ENCODE measurements at regions not wholly inside any gene's neighbourhood (a gene's known extent, or its start where the extent isn't known, plus 50 kb on each side); places are given as distances from the start of the nearest gene placed in this dataset.

- Histone ChIP-seq H3K4me1 (peaks cover 0 to 14% (median 0%) of the 10 kb centered on the region in 4 donors), H3K27me3 (no peaks in the 10 kb centered on the region), H3K4me3 (no peak overlapping the region), H3K36me3 (no peaks in the 10 kb centered on the region), H3K27ac (peak overlapping the region in 1 of 5 donors; percentile 36), H3K9me3 (no peaks in the 10 kb centered on the region)
- DNase-seq = no peak
- intact Hi-C loops (cut with DNase I; ENCODE audit: low total_unique reads) = no loop called here
- WGBS, 5 donors = 64 to 79% (median 74%) methylated on average over 2 of the region's 2 CpGs
- TF ChIP-seq EP300 (IDR thresholded peaks at IDR 0.05) (no peak), POLR2AphosphoS5 (IDR thresholded peaks at IDR 0.05) (peak in 1 of 3 donors; percentile 31)
Measured at GRCh38 chr22:26992556-26992955, 335.2 kb downstream of the MIAT start.

DNA sequence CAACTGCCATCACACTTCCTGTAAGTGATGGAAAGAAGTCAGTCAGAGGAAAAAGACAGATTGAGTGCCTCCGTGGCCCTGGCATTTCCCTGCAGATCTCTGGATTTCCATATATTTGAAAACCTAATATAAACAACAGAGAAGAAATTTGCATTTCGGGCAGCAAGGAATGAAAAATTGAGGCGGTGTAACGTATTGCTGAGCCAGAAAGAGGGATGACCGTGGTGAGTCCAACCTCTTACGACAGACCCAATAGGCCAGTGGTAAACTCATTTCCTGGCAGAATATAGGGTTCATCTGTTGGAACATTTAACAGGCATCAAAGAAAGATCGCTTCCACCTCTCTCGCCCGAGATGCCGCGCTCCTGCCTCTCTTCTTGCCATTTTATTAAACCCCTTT is 336.5 kb downstream of the MIAT start:
- Histone ChIP-seq H3K4me1 (peaks cover 0 to 14% (median 0%) of the 10 kb centered on the region in 4 donors), H3K4me3 (no peak overlapping the region), H3K27me3 (no peaks in the 10 kb centered on the region), H3K9me3 (no peaks in the 10 kb centered on the region), H3K27ac (no peak overlapping the region), H3K36me3 (no peaks in the 10 kb centered on the region)
- no peak for TF ChIP-seq POLR2AphosphoS5 (IDR thresholded peaks at IDR 0.05)
- TF ChIP-seq, protein P1, sequence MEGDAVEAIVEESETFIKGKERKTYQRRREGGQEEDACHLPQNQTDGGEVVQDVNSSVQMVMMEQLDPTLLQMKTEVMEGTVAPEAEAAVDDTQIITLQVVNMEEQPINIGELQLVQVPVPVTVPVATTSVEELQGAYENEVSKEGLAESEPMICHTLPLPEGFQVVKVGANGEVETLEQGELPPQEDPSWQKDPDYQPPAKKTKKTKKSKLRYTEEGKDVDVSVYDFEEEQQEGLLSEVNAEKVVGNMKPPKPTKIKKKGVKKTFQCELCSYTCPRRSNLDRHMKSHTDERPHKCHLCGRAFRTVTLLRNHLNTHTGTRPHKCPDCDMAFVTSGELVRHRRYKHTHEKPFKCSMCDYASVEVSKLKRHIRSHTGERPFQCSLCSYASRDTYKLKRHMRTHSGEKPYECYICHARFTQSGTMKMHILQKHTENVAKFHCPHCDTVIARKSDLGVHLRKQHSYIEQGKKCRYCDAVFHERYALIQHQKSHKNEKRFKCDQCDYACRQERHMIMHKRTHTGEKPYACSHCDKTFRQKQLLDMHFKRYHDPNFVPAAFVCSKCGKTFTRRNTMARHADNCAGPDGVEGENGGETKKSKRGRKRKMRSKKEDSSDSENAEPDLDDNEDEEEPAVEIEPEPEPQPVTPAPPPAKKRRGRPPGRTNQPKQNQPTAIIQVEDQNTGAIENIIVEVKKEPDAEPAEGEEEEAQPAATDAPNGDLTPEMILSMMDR (IDR thresholded peaks at IDR 0.05) = no peak
- TF ChIP-seq EP300 (IDR thresholded peaks at IDR 0.05) = no peak
- TF ChIP-seq POLR2A (IDR thresholded peaks at IDR 0.05) = no peak
- intact Hi-C loops (cut with DNase I; ENCODE audit: low total_unique reads) = no loop called here
- no peak for DNase-seq
- WGBS, 5 donors = 82 to 89% (median 85%) methylated on average over 11 of the region's 11 CpGs

DNA sequence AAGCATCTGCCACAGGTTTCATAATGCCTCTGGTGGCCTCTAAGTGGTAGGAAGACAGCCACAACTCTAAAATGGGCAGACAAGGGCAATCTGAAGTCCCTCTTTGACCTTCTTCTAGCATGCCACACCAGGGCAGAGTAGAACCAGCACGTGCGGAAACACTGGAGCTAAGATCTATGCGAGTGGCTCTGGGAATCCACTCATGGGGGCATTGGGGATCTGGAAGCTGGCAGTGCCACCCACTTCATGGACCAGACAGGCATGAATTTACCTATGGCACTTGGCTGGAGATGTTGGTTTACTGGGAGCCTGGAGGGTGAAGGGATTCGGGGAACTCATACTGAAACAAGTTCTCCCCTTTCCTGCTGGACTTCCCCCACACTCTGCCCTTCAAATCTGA is 337.4 kb downstream of the MIAT start:
- TF ChIP-seq POLR2AphosphoS5 (IDR thresholded peaks at IDR 0.05) (no peak), EP300 (IDR thresholded peaks at IDR 0.05) (no peak), POLR2A (IDR thresholded peaks at IDR 0.05) (no peak)
- no peak for DNase-seq
- 66 to 91% (median 86%) methylated on average over 4 of the region's 4 CpGs for WGBS, 5 donors
- Histone ChIP-seq H3K36me3 (no peaks in the 10 kb centered on the region), H3K4me1 (peaks cover 0 to 14% (median 0%) of the 10 kb centered on the region in 4 donors), H3K4me3 (no peak overlapping the region), H3K27me3 (no peaks in the 10 kb centered on the region), H3K9me3 (no peaks in the 10 kb centered on the region), H3K27ac (no peak overlapping the region)
- intact Hi-C loops (cut with DNase I; ENCODE audit: low total_unique reads) = no loop called here

- no peak for TF ChIP-seq EP300 (IDR thresholded peaks at IDR 0.05)
- TF ChIP-seq POLR2AphosphoS5 (IDR thresholded peaks at IDR 0.05) = no peak
- no peak for TF ChIP-seq POLR2A (IDR thresholded peaks at IDR 0.05)
- TF ChIP-seq, protein P1 (IDR thresholded peaks at IDR 0.05) = no peak
- H3K4me3 ChIP-seq = no peak overlapping the region
- peaks cover 0 to 14% (median 0%) of the 10 kb centered on the region in 4 donors for H3K4me1 ChIP-seq
- no peaks in the 10 kb centered on the region for H3K27me3 ChIP-seq
- WGBS, 5 donors = 48 to 59% (median 53%) methylated on average over 3 of the region's 3 CpGs
- intact Hi-C loops (cut with DNase I; ENCODE audit: low total_unique reads) = no loop called here
- H3K27ac ChIP-seq = no peak overlapping the region
- no peaks in the 10 kb centered on the region for H3K36me3 ChIP-seq
- peak in 1 of 2 donors; percentile 81 for DNase-seq
- H3K9me3 ChIP-seq = no peaks in the 10 kb centered on the region
Measured at GRCh38 chr22:26995235-26995634, 337.8 kb downstream of the MIAT start.

DNA sequence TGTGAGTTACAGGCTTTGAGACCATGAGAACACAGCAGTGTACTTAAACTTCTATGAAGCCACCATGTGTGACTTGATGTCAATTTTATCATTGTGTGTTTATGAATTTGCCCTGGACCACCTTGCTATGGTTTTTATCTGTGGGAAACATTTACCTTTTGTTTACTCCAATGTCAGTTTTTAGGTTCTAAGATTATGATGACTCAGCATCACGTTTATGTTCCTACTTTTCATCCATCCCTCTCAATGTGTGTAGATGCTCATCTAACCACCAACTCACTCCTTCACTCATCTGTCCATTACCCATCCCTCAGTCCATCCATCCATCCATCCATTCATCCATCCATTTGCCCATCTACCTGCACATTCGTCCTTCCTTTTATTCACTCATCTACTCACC is 338.8 kb downstream of the MIAT start:
- Histone ChIP-seq H3K9me3 (no peaks in the 10 kb centered on the region), H3K4me1 (peaks cover 0 to 14% (median 0%) of the 10 kb centered on the region in 4 donors), H3K4me3 (no peak overlapping the region), H3K27ac (no peak overlapping the region), H3K36me3 (no peaks in the 10 kb centered on the region), H3K27me3 (no peaks in the 10 kb centered on the region)
- WGBS, 5 donors = 59 to 81% (median 62%) methylated on average over 2 of the region's 2 CpGs
- DNase-seq = no peak
- TF ChIP-seq, protein P1 (IDR thresholded peaks at IDR 0.05) = no peak
- TF ChIP-seq EP300 (IDR thresholded peaks at IDR 0.05) (no peak), POLR2A (IDR thresholded peaks at IDR 0.05) (no peak), POLR2AphosphoS5 (IDR thresholded peaks at IDR 0.05) (no peak)
- intact Hi-C loops (cut with DNase I; ENCODE audit: low total_unique reads) = no loop called here

Data from stomach (tissue), 8 donors.